ENCODE measurements at regions not wholly inside any gene's neighbourhood (a gene's known extent, or its start where the extent isn't known, plus 50 kb on each side); places are given as distances from the start of the nearest gene placed in this dataset.
A peak's percentile ranks its signal among the peaks of the same experiment; 100 is the strongest.

DNA sequence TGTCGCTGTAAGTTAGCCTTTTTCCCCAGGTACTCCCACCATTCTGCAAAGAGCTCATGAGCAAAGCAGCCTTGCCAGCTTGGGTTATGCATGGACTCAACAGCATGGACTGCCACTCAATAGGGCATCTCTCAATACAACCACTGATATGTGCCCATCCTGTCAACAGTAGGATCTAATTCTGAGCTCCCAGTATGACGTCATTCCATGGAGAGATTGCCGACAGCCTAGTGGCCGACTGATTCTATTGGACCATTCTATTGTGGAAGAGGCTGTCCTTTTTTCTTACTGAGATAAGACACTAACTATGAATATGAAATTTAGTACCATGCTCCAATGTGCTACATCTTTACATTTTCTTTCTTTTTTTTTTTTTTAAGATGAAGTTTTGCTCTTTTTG is 2389.0 kb upstream of the AGA start:
- DNase-seq (ENCODE audit: low read depth in 4 of 4, low spot score in 3 of 4) = no peak

GRCh38 chr4:179836179-179837075 is 2394.2 kb upstream of the AGA start:
- no peak for DNase-seq (ENCODE audit: low read depth in 4 of 4, low spot score in 3 of 4)

- no peak for DNase-seq (ENCODE audit: low read depth in 4 of 4, low spot score in 3 of 4)
Observed at GRCh38 chr4:179843370-179843769, 2399.8 kb upstream of the TENM3 start.

- DNase-seq (ENCODE audit: low read depth in 4 of 4, low spot score in 3 of 4) = no peak
Observed at GRCh38 chr4:179855469-179855868, 2387.7 kb upstream of the TENM3 start.

- no peak for DNase-seq (ENCODE audit: low read depth in 4 of 4, low spot score in 3 of 4)
Observed at GRCh38 chr4:179858221-179858620, 2385.0 kb upstream of the TENM3 start.

DNA sequence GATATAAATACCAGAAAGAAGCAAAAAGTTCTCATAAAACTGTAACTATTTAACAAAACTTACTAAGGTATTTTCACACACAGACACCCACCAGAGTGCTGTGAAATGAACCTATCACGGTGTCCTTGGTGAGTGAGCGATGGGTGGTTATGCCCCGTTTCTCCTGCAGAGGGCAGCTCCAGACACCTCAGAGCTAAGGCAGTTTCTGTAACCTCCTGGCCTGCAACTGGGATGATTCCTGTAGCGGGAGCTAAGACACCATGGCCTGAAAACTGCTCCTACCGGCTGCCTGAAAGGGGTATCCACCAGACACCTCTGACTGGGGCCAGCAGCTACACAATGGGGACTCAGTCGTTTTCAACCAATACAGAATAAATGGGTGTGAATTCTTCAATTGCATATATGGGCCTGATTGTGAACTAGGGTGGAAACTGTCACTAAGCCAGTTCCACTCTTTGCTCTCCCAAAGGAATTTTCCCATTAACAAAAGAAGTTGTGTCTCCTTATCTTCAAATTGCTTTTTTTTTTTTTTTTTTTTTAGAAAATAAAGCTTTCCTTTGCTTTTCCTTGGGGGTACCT is 2375.8 kb upstream of the TENM3 start:
- peak; percentile 27 to 38 (median 31) for DNase-seq (ENCODE audit: low read depth in 4 of 4, low spot score in 3 of 4)

DNA sequence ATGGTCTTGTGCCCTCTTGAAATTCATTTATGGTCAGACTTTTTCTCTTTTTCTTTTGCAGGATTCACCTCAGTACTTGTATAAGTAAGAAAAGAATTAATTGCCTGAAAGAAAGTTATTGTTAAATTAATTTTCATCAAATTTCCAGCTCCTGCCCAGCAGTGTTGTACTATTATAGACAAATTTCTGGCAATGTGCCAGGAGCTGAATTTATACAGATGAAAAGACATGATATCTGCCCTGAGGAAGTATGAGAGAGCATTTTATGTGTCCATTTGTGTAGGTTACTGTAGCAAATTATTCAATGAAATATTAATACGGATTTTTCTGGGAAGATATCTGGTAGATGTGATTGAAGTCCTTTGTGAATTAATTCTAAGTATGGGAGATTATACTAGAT is 2371.5 kb upstream of the TENM3 start:
- DNase-seq (ENCODE audit: low read depth in 4 of 4, low spot score in 3 of 4) = no peak

GRCh38 chr4:179872755-179873154 is 2370.4 kb upstream of the TENM3 start:
- DNase-seq (ENCODE audit: low read depth in 4 of 4, low spot score in 3 of 4) = no peak

GRCh38 chr4:179880756-179881155 is 2362.4 kb upstream of the TENM3 start:
- no peak for DNase-seq (ENCODE audit: low read depth in 4 of 4, low spot score in 3 of 4)

GRCh38 chr4:179894066-179894778 is 2349.0 kb upstream of the TENM3 start:
- no peak for DNase-seq (ENCODE audit: low read depth in 4 of 4, low spot score in 3 of 4)

DNA sequence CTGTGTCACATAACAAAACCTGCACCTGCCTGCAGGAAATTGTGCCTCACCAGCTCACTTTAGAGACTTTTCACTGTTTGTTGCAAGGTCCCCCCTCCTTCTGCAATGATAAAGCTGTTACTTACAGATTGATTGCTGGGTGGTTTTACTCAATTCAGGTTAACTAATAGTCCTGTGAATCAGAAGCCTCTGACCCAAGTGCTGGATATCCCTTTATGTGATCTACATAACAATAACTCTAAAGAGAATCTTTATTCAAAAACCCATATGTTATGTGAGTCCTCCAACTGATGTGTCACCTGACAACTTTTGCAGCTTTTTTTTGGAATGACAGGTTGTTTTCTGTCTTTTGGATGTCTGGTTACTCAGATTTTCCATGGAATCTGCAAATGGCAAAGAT is 2323.6 kb upstream of the TENM3 start:
- no peak for DNase-seq (ENCODE audit: low read depth in 4 of 4, low spot score in 3 of 4)

DNA sequence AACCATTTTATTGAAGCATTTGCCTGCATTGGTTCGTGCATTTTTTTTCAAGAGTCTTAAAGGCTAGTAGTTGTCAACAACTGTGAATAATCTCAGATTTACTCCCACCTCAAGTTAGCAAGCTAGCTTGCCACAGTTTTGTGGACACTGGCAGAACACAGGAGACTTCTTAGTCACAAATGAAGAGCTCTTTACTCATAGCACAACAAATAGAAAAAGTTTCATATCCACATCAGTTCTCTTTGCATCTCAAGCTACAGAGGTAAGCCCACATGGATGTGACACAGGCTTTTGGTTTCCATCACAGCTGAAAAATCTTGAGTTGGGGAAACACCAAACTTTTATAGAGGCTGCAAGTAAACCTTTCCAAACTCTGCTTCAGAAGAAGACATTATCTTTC is 2315.7 kb upstream of the TENM3 start:
- DNase-seq (ENCODE audit: low read depth in 4 of 4, low spot score in 3 of 4) = no peak

DNA sequence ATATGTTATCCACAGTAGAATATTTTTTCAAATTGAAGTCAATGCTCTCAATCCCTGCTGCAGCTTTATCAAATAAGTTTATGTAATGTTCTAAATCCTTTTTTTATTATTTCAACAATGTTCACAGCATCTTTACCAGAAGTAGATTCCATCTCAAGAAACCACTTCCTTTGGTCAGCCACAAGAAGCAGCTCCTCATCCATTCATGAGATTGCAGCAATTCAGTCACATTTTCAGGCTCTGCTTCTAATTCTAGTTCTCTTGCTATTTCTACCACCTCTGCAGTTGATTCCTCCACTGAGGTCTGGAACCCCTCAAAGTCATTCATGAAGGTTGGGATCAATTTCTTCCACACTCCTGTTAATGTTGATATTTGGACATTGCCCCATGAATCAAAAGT is 2301.3 kb upstream of the TENM3 start:
- no peak for DNase-seq (ENCODE audit: low read depth in 4 of 4, low spot score in 3 of 4)

DNA sequence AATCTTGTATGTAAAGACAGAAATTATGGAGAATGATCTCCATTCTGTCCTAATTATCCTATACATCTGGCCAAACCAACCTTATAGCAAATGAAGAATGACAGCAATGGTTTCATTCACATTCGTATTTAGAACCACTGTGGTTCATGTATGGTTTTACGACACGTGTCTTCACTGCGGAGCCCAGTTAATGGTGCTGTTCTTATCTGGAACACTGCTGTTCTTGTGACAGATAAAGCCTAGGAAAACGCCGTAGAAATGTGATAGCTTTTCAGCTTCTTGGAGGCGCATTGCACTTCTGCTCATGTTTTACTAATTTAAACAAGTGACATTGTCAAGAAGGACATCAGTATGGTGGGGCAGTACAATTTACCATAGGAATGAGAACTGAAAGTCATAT is 2266.4 kb upstream of the TENM3 start:
- no peak for DNase-seq (ENCODE audit: low read depth in 4 of 4, low spot score in 3 of 4)

GRCh38 chr4:179977378-179977777 is 2265.8 kb upstream of the TENM3 start:
- no peak for DNase-seq (ENCODE audit: low read depth in 4 of 4, low spot score in 3 of 4)

DNA sequence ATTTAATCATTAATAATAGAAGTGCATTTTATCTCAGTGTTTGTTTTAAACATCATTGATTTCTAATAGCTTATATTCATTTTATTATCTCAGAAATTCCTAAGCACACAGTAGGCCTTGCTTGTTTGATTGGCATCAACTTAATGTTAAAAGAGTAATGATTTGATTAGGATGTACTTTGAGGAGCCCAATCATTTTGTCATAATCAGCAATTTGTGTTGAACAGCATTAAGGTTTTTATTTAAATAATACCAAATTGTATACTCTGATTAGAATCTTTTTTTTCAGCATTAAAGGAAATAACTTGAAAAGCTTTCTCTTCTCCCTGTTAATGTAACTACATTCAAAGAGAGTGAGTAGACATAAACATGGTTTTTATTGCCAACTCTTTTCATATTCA is 2262.0 kb upstream of the TENM3 start:
- DNase-seq (ENCODE audit: low read depth in 4 of 4, low spot score in 3 of 4) = no peak

DNA sequence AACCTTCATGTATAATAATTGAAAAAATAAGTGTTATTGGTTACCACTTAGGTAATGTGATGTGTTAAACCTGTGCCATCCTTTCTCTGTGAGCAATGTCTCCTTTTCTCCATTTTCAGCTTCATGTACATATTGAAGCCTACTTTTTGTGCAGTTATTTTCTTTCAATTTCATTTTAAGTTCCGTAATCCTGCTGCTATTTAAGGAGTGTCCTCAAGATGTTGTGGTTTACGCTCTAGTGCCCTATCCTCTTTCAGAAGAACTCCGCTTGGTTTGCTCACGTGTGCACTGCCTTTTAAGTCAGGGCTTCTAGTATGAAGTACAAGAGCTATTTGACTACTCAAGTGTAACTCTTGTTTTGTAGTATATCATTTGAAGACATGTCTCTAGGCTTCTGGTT is 2253.2 kb upstream of the TENM3 start:
- peak in 3 of 4 donors; percentile 2 to 19 (median 18) for DNase-seq (ENCODE audit: low read depth in 4 of 4, low spot score in 3 of 4)

GRCh38 chr4:180009316-180009715 is 2233.9 kb upstream of the TENM3 start:
- no peak for DNase-seq (ENCODE audit: low read depth in 4 of 4, low spot score in 3 of 4)

DNA sequence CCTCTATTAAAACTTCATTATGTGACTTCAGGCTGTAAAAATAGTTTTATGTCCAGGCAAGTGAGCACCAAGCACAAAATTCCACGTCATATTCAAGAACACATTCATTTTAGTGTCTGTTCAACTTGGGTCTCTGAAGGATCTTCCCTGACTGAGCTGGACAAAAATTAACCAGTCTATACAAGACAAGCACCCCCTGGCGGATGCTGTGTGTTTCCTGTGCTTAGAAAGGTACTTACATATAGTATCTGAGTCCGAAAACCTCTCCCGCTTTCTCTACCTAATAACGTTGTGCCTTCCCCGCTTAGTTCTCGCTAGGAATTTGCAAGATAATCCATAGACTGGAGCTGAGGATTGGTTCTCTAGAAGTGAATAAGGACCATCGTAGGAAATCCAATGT is 2214.5 kb upstream of the TENM3 start:
- DNase-seq (ENCODE audit: low read depth in 4 of 4, low spot score in 3 of 4) = peak in 3 of 4 donors; percentile 4 to 8 (median 5)

DNA sequence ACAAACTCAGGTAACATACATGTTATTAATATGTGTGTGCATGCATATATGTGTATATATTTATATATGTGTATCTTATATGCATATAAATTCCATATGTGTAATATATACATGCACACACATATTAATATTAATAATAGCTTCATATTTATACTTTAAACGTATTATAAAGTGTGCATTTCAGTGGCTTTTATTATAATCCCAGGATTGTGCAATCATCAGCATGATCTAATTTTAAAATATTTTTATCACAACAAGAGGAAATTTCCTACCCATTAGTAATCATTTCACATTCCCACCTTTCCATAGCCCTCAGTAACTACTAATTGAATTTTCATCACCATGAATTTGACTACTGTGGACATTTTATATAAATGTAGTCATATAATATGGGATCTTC is 2211.9 kb upstream of the TENM3 start:
- DNase-seq (ENCODE audit: low read depth in 4 of 4, low spot score in 3 of 4) = no peak

GRCh38 chr4:180041576-180041975 is 2201.6 kb upstream of the TENM3 start:
- DNase-seq (ENCODE audit: low read depth in 4 of 4, low spot score in 3 of 4) = no peak

GRCh38 chr4:180052629-180053028 is 2190.6 kb upstream of the TENM3 start:
- DNase-seq (ENCODE audit: low read depth in 4 of 4, low spot score in 3 of 4) = no peak
